HG03103 (cell line): ENCODE measurements at regions not wholly inside any gene's neighbourhood (a gene's known extent, or its start where the extent isn't known, plus 50 kb on each side); places are given as distances from the start of the nearest gene placed in this dataset.
A peak's percentile ranks its signal among the peaks of the same experiment; 100 is the strongest.

Experiments
- ATAC-seq: cut with Tn5 transposase; IDR thresholded peaks from one replicate; pipeline ENCODE4 v1.9.1; 2021; ENCODE audit warnings: low read depth; ENCODE audit not compliant: unreplicated experiment

- no peak for ATAC-seq
Observed at GRCh38 chr10:8581521-8582225, 527.2 kb downstream of the GATA3 start.

GRCh38 chr10:8583096-8583495, 528.6 kb downstream of the GATA3 start:
- ATAC-seq, result no peak

GRCh38 chr10:8584666-8585065, 530.2 kb downstream of the GATA3 start:
- ATAC-seq, result no peak

GRCh38 chr10:8586504-8586903, 532.0 kb downstream of the GATA3 start:
- ATAC-seq, result no peak

- no peak for ATAC-seq
Observed at GRCh38 chr10:8588135-8588534, 533.6 kb downstream of the GATA3 start.

- ATAC-seq, result no peak
Observed at GRCh38 chr10:8590518-8590917, 536.0 kb downstream of the GATA3 start.

- no peak for ATAC-seq
Observed at GRCh38 chr10:8591640-8592039, 537.2 kb downstream of the GATA3 start.

- ATAC-seq, result no peak
Observed at GRCh38 chr10:8594176-8594575, 539.7 kb downstream of the GATA3 start.

GRCh38 chr10:8594711-8595110, 540.2 kb downstream of the GATA3 start:
- ATAC-seq, result no peak

GRCh38 chr10:8595140-8595539, 540.7 kb downstream of the GATA3 start:
- ATAC-seq, result no peak

- ATAC-seq, result no peak
Observed at GRCh38 chr10:8596929-8597472, 542.5 kb downstream of the GATA3 start.

GRCh38 chr10:8600192-8600591, 545.7 kb downstream of the GATA3 start:
- ATAC-seq, result no peak

- ATAC-seq, result no peak
Observed at GRCh38 chr10:8602821-8603220, 548.3 kb downstream of the GATA3 start.

GRCh38 chr10:8614054-8614565, 559.6 kb downstream of the GATA3 start:
- ATAC-seq, result no peak

- no peak for ATAC-seq
Observed at GRCh38 chr10:8615118-8615517, 560.6 kb downstream of the GATA3 start.

- ATAC-seq, result peak; percentile 92
Observed at GRCh38 chr10:8616166-8616565, 561.7 kb downstream of the GATA3 start.

- no peak for ATAC-seq
Observed at GRCh38 chr10:8617792-8618191, 563.3 kb downstream of the GATA3 start.

- ATAC-seq, result no peak
Observed at GRCh38 chr10:8618834-8619233, 564.3 kb downstream of the GATA3 start.

GRCh38 chr10:8628351-8628750, 573.9 kb downstream of the GATA3 start:
- ATAC-seq, result no peak

- ATAC-seq, result no peak
Observed at GRCh38 chr10:8633909-8634308, 579.4 kb downstream of the GATA3 start.

- ATAC-seq, result no peak
Observed at GRCh38 chr10:8636371-8636770, 581.9 kb downstream of the GATA3 start.

GRCh38 chr10:8637640-8638039, 583.2 kb downstream of the GATA3 start:
- no peak for ATAC-seq
